Mesendoderm (in vitro differentiated cells): ENCODE measurements at regions not wholly inside any gene's neighbourhood (a gene's known extent, or its start where the extent isn't known, plus 50 kb on each side); places are given as distances from the start of the nearest gene placed in this dataset.

ENCODE experiments used
- DNase-seq: peaks from one replicate; pipeline ENCODE4 v3.0.0; 2013
- H2AK5ac ChIP-seq: 2 replicates; pipeline ENCODE4 v1.6.1; 2013; ENCODE audit warnings: low read length, inconsistent platforms
- H2BK120ac ChIP-seq: 2 replicates; pipeline ENCODE4 v1.6.1; 2013; ENCODE audit warnings: low read depth, mild to moderate bottlenecking, low read length, moderate library complexity, mixed read lengths
- H2BK15ac ChIP-seq: replicated peaks from 2 replicates; pipeline ENCODE4 v1.6.1; 2013; ENCODE audit warnings: low read depth, mild to moderate bottlenecking, moderate library complexity
- H2BK5ac ChIP-seq: 2 replicates; pipeline ENCODE4 v1.6.1; 2013; ENCODE audit warnings: low read length, inconsistent platforms
- H3K18ac ChIP-seq: 2 replicates; pipeline ENCODE4 v1.6.1; 2013; ENCODE audit warnings: mild to moderate bottlenecking, low read length, mixed read lengths
- H3K23ac ChIP-seq: one replicate; pipeline ENCODE4 v1.6.1; 2013; ENCODE audit warnings: low read length
- H3K27ac ChIP-seq: 2 replicates; pipeline ENCODE4 v1.5.1; 2013; ENCODE audit warnings: low read depth, mild to moderate bottlenecking, inconsistent platforms, low read length, moderate library complexity
- H3K27me3 ChIP-seq: 2 replicates; pipeline ENCODE4 v1.6.1; 2013; ENCODE audit warnings: low read length, control low read depth, mild to moderate bottlenecking, inconsistent platforms; ENCODE audit not compliant: insufficient read depth, poor library complexity
- H3K36me3 ChIP-seq: 2 replicates; pipeline ENCODE4 v1.6.1; 2013; ENCODE audit warnings: low read length, inconsistent platforms; ENCODE audit not compliant: control insufficient read depth, insufficient read depth
- H3K4ac ChIP-seq: one replicate; pipeline ENCODE4 v1.6.1; 2013; ENCODE audit warnings: low read depth, mild to moderate bottlenecking, low read length, moderate library complexity
- H3K4me1 ChIP-seq: 2 replicates; pipeline ENCODE4 v1.6.1; 2013; ENCODE audit warnings: low read depth, low read length, inconsistent platforms; ENCODE audit not compliant: control insufficient read depth
- H3K4me2 ChIP-seq: 2 replicates; pipeline ENCODE4 v1.6.1; 2013; ENCODE audit warnings: low read length
- H3K4me3 ChIP-seq: 2 replicates; pipeline ENCODE4 v1.5.1; 2013; ENCODE audit warnings: mild to moderate bottlenecking, low read length
- H3K56ac ChIP-seq: one replicate; pipeline ENCODE4 v1.6.1; 2013; ENCODE audit warnings: low read length
- H3K79me1 ChIP-seq: 2 replicates; pipeline ENCODE4 v1.6.1; 2013; ENCODE audit warnings: low read length, inconsistent platforms
- H3K79me2 ChIP-seq: 2 replicates; pipeline ENCODE4 v1.6.1; 2013; ENCODE audit warnings: mild to moderate bottlenecking, low read length; ENCODE audit not compliant: control insufficient read depth, insufficient read depth
- H3K9ac ChIP-seq: 2 replicates; pipeline ENCODE4 v1.6.1; 2013; ENCODE audit warnings: low read length, inconsistent platforms
- H4K5ac ChIP-seq: one replicate; pipeline ENCODE4 v1.6.1; 2013; ENCODE audit warnings: low read length
- H4K8ac ChIP-seq: one replicate; pipeline ENCODE4 v1.6.1; 2013; ENCODE audit warnings: low read depth, mild to moderate bottlenecking, control low read depth, low read length, moderate library complexity
- WGBS: extraction: QIAGEN DNeasy Blood & Tissue Kit; methylation state at CpG from one replicate; pipeline ENCODE4 v1.1.7; 2013; ENCODE audit warnings: low lambda C conversion rate, missing lambda C conversion rate; ENCODE audit not compliant: insufficient coverage; ENCODE audit errors: extremely low coverage; 5-methylcytosine and 5-hydroxymethylcytosine counted together

DNA sequence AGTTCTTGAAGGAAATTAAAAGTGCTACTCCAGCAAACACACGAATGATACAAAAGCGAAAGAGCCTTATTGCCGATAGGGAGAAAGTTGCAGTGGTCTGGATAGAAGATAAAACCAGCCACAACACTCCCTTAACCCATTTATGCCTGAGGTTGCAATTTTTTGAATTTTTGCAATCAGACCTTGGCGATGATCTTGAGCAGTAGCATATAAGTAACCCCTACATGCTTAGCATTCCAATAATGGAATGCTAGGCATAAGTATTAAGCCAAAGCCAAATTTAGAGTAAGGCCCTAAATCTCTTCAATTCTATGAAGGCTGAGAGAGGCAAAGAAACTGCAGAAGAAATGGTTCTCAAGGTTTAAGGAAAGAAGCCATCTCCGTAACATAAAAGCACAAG is 153.5 kb downstream of the SLC28A3 start:
- H2BK15ac ChIP-seq: no peak overlapping the region
- H3K18ac ChIP-seq: no peak overlapping the region
- no peak overlapping the region for H3K27ac ChIP-seq
- H3K79me1 ChIP-seq: no peaks in the 10 kb centered on the region
- no peak overlapping the region for H2AK5ac ChIP-seq
- H3K9ac ChIP-seq: no peak overlapping the region
- WGBS: no CpG with 5 or more reads among the region's 5 CpGs
- no peak overlapping the region for H4K5ac ChIP-seq
- H3K27me3 ChIP-seq: no peaks in the 10 kb centered on the region
- no peaks in the 10 kb centered on the region for H3K79me2 ChIP-seq
- no peak overlapping the region for H4K8ac ChIP-seq
- no peak overlapping the region for H2BK120ac ChIP-seq
- no peaks in the 10 kb centered on the region for H3K4me1 ChIP-seq
- H2BK5ac ChIP-seq: no peak overlapping the region
- no peak for DNase-seq
- no peak overlapping the region for H3K23ac ChIP-seq
- no peak overlapping the region for H3K4me2 ChIP-seq
- H3K56ac ChIP-seq: no peak overlapping the region
- H3K4me3 ChIP-seq: no peak overlapping the region
- H3K36me3 ChIP-seq: no peaks in the 10 kb centered on the region
- H3K4ac ChIP-seq: no peak overlapping the region

DNA sequence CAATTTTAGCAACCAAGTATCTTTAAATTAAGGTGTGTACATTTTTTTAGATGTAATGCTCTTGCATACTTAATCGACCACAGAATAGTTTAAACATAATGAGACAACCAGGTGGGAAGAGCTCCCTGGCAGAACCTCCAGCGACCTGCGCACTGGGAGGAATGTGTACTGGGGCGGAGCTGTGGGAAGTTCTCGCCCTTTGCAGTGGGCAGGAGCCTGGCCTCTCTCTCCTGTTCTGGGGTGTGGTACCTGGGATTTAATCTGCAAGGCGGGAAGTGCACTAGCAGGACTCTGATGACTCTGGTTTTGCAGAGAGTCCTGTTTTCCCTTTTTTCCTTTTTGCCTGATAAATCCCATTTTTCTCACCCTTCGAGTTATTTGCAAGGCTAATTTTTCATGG is 150.7 kb downstream of the SLC28A3 start:
- Histone ChIP-seq H2BK120ac (no peak overlapping the region), H3K27ac (no peak overlapping the region), H3K4me3 (no peak overlapping the region), H3K9ac (no peak overlapping the region), H3K79me2 (no peaks in the 10 kb centered on the region), H3K56ac (no peak overlapping the region), H3K4me2 (no peak overlapping the region), H3K27me3 (no peaks in the 10 kb centered on the region), H3K79me1 (no peaks in the 10 kb centered on the region), H3K18ac (no peak overlapping the region), H2BK5ac (no peak overlapping the region), H2AK5ac (no peak overlapping the region), H3K4me1 (no peaks in the 10 kb centered on the region), H3K36me3 (no peaks in the 10 kb centered on the region), H3K23ac (no peak overlapping the region), H4K8ac (no peak overlapping the region), H4K5ac (no peak overlapping the region), H3K4ac (no peak overlapping the region), H2BK15ac (no peak overlapping the region)
- WGBS: no CpG with 5 or more reads among the region's 7 CpGs
- DNase-seq: no peak

- WGBS: no CpG with 5 or more reads among the region's 2 CpGs
- H3K23ac ChIP-seq: no peak overlapping the region
- no peak overlapping the region for H4K8ac ChIP-seq
- H2BK5ac ChIP-seq: no peak overlapping the region
- H3K27ac ChIP-seq: no peak overlapping the region
- no peaks in the 10 kb centered on the region for H3K79me1 ChIP-seq
- no peak overlapping the region for H3K18ac ChIP-seq
- H3K4me1 ChIP-seq: no peaks in the 10 kb centered on the region
- no peaks in the 10 kb centered on the region for H3K27me3 ChIP-seq
- no peaks in the 10 kb centered on the region for H3K79me2 ChIP-seq
- no peak overlapping the region for H4K5ac ChIP-seq
- H3K9ac ChIP-seq: no peak overlapping the region
- H3K4me3 ChIP-seq: no peak overlapping the region
- H3K4me2 ChIP-seq: no peak overlapping the region
- no peak overlapping the region for H2AK5ac ChIP-seq
- H3K56ac ChIP-seq: no peak overlapping the region
- no peak overlapping the region for H2BK15ac ChIP-seq
- H2BK120ac ChIP-seq: no peak overlapping the region
- H3K4ac ChIP-seq: no peak overlapping the region
- no peaks in the 10 kb centered on the region for H3K36me3 ChIP-seq
- no peak for DNase-seq
These were observed 150.1 kb downstream of the SLC28A3 start for GRCh38 chr9:84190411-84190810.

GRCh38 chr9:84206801-84207370 is 133.7 kb downstream of the SLC28A3 start:
- Histone ChIP-seq H3K4me1 (no peaks in the 10 kb centered on the region), H3K4me2 (no peak overlapping the region), H3K4me3 (no peak overlapping the region), H3K27me3 (no peaks in the 10 kb centered on the region), H3K79me1 (no peaks in the 10 kb centered on the region), H3K9ac (no peak overlapping the region), H3K18ac (no peak overlapping the region), H2BK5ac (no peak overlapping the region), H3K23ac (no peak overlapping the region), H3K27ac (no peak overlapping the region), H3K56ac (no peak overlapping the region), H4K5ac (no peak overlapping the region), H3K4ac (no peak overlapping the region), H4K8ac (no peak overlapping the region), H2BK120ac (no peak overlapping the region), H3K79me2 (no peaks in the 10 kb centered on the region), H2BK15ac (no peak overlapping the region), H3K36me3 (no peaks in the 10 kb centered on the region), H2AK5ac (no peak overlapping the region)
- no CpG with 5 or more reads among the region's 9 CpGs for WGBS
- DNase-seq: no peak

GRCh38 chr9:84207491-84207951 is 133.0 kb downstream of the SLC28A3 start:
- Histone ChIP-seq H3K4me2 (no peak overlapping the region), H3K79me1 (no peaks in the 10 kb centered on the region), H3K79me2 (no peaks in the 10 kb centered on the region), H3K56ac (no peak overlapping the region), H3K9ac (no peak overlapping the region), H3K18ac (no peak overlapping the region), H2BK120ac (no peak overlapping the region), H2BK5ac (no peak overlapping the region), H3K23ac (no peak overlapping the region), H3K4me3 (no peak overlapping the region), H2BK15ac (no peak overlapping the region), H3K27ac (no peak overlapping the region), H3K4me1 (no peaks in the 10 kb centered on the region), H4K8ac (no peak overlapping the region), H4K5ac (no peak overlapping the region), H2AK5ac (no peak overlapping the region), H3K36me3 (no peaks in the 10 kb centered on the region), H3K4ac (no peak overlapping the region), H3K27me3 (no peaks in the 10 kb centered on the region)
- DNase-seq: no peak
- WGBS: no CpG with 5 or more reads among the region's 6 CpGs

- Histone ChIP-seq H3K79me1 (no peaks in the 10 kb centered on the region), H2BK120ac (no peak overlapping the region), H3K27me3 (no peaks in the 10 kb centered on the region), H3K79me2 (no peaks in the 10 kb centered on the region), H3K4me3 (no peak overlapping the region), H3K56ac (no peak overlapping the region), H3K36me3 (no peaks in the 10 kb centered on the region), H3K4me2 (no peak overlapping the region), H3K9ac (no peak overlapping the region), H3K18ac (no peak overlapping the region), H4K8ac (no peak overlapping the region), H2BK15ac (no peak overlapping the region), H2AK5ac (no peak overlapping the region), H3K4ac (no peak overlapping the region), H3K27ac (no peak overlapping the region), H3K23ac (no peak overlapping the region), H3K4me1 (no peaks in the 10 kb centered on the region), H4K5ac (no peak overlapping the region), H2BK5ac (no peak overlapping the region)
- no peak for DNase-seq
- WGBS: no CpG with 5 or more reads among the region's 3 CpGs
These were observed 128.3 kb downstream of the SLC28A3 start for GRCh38 chr9:84212246-84212645.
